ENCODE measurements at regions not wholly inside any gene's neighbourhood (a gene's known extent, or its start where the extent isn't known, plus 50 kb on each side); places are given as distances from the start of the nearest gene placed in this dataset.

DNA sequence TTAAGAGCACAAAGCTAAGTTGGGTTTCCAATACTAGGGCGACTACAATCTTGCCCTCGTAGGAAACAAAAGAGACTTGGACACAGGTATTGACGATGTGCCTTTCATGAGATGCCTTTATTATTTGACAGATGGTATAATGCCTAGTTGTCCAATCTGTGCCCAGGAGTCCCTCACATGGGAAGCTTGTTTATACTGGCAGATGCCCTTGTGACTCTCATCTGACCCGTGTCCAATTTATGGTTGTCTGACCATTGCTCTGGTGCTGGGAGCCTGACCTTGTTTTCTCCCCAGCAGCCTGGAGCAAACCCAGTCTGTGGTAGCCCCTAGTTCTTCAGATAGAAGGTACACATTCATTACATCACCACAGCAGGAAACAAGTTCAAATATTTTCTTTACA lies 511.7 kb downstream of the AGTPBP1 start:
- DNase-seq (ENCODE audit: low read depth), result no peak
- TF ChIP-seq, protein P1, sequence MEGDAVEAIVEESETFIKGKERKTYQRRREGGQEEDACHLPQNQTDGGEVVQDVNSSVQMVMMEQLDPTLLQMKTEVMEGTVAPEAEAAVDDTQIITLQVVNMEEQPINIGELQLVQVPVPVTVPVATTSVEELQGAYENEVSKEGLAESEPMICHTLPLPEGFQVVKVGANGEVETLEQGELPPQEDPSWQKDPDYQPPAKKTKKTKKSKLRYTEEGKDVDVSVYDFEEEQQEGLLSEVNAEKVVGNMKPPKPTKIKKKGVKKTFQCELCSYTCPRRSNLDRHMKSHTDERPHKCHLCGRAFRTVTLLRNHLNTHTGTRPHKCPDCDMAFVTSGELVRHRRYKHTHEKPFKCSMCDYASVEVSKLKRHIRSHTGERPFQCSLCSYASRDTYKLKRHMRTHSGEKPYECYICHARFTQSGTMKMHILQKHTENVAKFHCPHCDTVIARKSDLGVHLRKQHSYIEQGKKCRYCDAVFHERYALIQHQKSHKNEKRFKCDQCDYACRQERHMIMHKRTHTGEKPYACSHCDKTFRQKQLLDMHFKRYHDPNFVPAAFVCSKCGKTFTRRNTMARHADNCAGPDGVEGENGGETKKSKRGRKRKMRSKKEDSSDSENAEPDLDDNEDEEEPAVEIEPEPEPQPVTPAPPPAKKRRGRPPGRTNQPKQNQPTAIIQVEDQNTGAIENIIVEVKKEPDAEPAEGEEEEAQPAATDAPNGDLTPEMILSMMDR (conservative IDR thresholded peaks at IDR 0.05; ENCODE audit: low read length), result no peak
- no peak overlapping the region for H3K4me3 ChIP-seq (ENCODE audit: low read length)

DNA sequence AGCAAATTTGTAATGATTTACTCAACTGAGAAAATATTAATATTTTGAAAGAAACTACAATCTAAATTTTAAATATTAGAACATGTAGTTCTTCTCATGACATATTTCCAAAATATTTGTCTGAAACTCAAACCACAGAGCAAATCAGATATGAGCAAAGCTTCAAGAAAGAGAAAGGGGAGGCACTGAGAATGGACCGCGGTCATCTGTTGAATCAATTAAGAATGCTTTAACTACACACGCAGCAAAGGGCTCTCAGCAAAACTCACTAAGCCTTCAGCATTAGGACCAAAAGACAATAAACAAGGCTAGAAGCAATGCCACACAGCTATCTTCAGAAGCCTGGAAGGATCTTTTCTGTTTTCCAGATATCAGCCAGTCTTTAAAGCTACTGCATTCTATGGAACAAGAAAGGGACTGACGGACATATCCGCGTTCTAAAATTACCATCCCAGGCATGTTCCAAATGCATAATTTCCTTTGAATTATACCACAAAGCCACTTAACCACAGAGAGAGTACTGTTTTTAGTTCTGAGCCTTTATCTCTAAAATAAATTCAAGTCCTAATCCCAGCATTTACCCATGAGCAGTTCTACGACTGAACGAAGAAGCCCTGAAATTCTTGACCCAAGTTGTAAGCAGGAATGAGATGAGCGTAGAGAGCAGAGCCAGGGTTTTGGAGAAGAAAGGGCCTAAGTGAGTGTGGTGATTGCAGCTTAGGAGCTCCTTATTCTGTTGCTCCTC lies 513.5 kb downstream of the AGTPBP1 start:
- TF ChIP-seq, protein P1 (conservative IDR thresholded peaks at IDR 0.05; ENCODE audit: low read length), result no peak
- H3K4me3 ChIP-seq (ENCODE audit: low read length), result no peak overlapping the region
- no peak for DNase-seq (ENCODE audit: low read depth)

DNA sequence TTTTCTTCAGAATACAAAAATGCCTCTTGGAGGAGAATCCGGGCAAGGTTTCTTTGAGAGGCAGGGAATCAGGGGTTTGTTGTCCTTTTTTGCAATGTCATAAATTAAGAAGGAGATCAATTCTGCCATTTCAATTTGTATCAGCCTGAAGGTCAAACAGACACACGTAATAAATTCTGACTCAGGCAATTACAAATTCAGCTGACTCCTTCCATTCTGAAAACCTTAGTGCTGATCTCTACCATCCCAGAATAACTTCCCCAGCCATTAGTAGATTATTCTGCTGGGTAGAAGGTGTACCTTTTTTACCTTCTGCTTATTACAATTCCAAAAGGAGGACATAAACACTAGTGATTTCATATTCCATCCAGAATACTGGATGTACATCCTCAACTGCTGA lies 516.6 kb downstream of the AGTPBP1 start:
- TF ChIP-seq, protein P1 (conservative IDR thresholded peaks at IDR 0.05; ENCODE audit: low read length), result no peak
- no peak for DNase-seq (ENCODE audit: low read depth)
- no peak overlapping the region for H3K4me3 ChIP-seq (ENCODE audit: low read length)

DNA sequence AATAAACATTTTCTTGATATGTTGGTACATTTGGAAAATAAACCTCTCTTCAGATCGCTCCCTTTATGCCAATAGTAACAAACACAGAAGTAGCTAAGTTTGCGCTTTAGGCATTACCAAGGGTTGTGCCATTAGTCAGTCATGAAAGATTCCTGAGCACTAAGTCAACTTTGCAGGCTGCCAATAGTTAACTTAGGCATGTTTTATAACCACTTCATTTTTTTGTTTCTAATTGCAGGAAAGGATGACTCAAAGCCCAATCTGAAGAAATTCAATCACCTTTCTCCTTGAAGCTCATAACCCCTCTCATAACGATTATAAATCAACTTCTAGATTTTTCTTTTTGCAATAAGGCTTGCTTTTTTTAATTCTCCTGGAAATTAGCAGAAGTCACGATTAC lies 517.0 kb downstream of the AGTPBP1 start:
- H3K4me3 ChIP-seq (ENCODE audit: low read length), result no peak overlapping the region
- peak; percentile 80 for DNase-seq (ENCODE audit: low read depth)
- TF ChIP-seq, protein P1 (conservative IDR thresholded peaks at IDR 0.05; ENCODE audit: low read length), result no peak

DNA sequence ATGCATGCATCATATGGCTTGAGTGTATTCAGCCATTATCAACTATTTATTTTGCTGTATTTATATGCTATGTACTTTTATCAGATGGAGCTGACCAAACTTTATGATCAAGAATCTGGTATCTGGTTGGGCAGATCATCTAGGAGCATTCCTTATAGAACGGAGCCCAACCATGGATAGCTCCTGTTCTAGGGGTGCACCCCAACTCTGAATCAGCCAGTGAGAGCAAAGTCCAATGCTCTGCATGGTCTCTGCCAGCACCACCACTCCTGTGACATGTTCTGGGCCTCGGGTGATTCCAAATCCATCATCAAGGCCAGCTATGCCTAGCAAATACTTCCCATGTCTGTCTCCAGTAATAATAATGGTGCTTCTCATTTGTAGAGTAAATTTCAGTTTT lies 517.5 kb downstream of the AGTPBP1 start:
- no peak overlapping the region for H3K4me3 ChIP-seq (ENCODE audit: low read length)
- no peak for DNase-seq (ENCODE audit: low read depth)
- TF ChIP-seq, protein P1 (conservative IDR thresholded peaks at IDR 0.05; ENCODE audit: low read length), result no peak

DNA sequence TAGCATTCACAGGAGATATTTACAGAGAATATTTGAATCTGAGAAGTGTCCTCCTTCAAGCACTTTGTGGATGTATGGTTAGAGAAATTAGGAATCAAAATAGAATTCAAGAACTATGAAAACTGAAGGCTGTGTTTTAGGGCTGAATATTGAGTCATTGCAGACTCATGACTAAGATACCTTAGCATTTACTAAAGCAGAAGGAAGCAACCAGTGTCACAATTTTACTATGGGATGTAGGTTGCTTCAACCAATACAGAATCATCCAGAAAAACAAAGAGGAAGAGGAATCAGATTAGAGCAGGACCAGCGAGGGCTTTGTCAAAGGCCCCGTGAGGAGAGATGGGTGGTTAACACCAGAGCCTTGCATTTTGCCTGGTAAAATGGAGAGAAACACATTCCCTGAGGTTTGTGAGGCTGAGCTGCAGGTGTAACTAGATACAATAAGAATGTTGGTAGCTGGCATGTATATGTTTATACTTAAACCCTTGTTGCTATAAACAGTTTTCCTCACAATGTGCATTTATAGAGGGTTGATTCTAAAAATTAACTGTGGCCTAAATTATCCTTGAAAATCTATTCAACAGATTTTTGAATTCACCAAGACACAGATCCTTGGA lies 518.1 kb downstream of the AGTPBP1 start:
- DNase-seq (ENCODE audit: low read depth), result peak; percentile 39
- TF ChIP-seq, protein P1 (conservative IDR thresholded peaks at IDR 0.05; ENCODE audit: low read length), result no peak
- no peak overlapping the region for H3K4me3 ChIP-seq (ENCODE audit: low read length)

DNA sequence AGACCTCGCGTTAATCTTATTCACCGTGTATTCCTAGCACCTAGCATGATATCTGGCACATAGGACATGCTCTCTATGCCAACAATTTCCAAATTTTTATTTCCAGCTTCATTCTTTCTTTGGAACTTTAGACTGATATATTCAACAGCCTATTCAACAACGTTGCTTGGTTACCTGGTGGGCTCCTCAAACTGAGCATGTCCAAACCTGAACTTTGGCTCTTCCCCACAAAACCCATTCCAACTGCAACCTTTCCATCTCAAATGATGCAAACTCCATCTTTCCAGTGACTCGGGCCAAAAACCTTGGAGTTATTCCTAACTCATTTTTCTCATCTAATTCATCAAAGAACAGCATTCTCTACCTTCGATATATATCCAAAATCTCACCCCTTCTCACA lies 525.2 kb downstream of the AGTPBP1 start:
- TF ChIP-seq, protein P1 (conservative IDR thresholded peaks at IDR 0.05; ENCODE audit: low read length), result no peak
- no peak overlapping the region for H3K4me3 ChIP-seq (ENCODE audit: low read length)
- no peak for DNase-seq (ENCODE audit: low read depth)

Data from AG10803 (cell line).